ENCODE measurements at regions not wholly inside any gene's neighbourhood (a gene's known extent, or its start where the extent isn't known, plus 50 kb on each side); places are given as distances from the start of the nearest gene placed in this dataset.

DNA sequence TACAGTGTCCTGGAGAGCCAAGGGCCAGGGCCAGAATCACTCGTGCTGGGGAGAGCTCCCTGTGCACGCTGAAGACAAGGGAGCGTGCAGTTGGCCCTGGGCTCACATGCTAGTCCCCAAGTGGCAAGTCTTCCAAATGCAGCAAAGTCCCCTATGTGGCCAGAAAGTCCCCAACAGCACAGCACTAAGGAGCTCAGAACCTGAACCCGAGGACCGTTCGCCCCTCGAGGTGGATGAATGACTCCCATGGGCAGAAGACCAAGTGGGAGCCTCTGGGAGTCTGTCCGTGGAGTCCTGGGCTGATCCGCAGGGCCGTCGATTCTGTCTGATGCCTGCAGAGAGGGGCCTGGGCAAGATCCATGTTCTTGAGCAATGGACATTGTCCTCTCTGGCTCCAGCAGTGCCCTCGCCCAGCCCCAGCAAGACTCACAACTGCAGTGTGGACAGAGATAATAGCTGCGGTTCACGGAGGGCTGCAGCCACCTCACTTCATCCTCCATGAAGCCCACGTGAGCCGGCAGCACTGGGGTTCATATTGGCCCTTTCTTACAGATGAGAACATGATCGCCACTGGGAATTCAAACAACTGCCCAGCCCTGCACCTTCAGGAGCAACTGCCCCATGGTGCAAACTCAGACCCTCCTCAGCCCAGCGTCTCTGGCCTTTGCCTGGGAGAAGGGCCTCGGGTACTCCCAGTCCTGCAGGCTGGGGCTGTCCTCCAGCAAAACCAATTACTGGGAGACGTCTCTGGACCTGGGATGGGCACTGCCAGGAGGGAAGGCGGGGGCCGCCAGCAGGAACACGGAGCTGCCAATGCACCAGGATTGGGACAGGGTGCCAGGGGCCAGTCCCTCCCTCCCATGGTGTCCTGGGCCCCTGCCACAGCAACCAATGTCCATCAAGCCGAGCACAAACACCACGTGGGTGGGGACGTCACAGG, 243.7 kb downstream of the NPHP4 start:
- no peak for DNase-seq

DNA sequence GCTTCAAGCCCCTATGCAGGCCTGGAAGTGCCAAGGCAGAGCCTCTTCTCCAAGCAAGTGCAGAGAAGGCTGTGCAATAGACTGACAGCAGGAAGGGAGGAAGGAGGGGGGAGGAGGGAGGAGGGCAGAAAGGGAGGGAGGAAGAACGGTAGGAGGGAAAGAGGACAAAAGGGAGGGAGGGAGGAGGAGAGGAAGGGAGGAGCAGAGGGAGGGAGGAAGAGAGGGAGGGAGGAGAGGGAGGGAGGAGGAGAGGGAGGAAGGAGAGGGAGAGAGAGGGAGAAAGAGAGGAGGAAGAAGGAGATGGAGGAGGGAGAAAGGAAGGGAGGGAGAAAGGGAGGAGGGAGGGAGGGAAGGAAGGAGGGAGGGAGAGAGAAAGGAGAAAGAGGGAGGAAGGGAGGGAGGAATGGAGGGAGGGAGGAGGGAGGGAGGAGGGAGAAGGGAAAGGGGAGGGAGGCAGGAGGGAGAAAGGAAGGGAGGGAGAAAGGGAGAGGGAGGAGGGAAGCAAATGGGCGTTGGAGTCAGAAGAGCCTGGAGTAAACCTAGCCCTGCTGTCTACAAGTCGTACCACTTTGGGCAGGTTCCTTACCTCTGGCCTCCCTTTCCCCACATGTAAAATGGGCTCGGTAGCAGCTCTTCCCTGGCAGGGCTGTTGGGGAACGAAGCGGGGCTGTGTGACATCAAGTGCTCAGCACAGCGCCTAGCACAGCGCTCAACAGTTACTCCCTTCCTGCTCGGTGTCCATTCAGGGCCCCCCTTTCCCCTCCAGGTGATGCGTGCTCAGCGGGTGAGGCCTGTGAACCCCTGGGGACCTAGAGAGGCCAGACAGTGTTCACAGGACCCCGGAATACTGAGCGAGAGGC, 244.6 kb downstream of the NPHP4 start:
- DNase-seq: no peak

DNA sequence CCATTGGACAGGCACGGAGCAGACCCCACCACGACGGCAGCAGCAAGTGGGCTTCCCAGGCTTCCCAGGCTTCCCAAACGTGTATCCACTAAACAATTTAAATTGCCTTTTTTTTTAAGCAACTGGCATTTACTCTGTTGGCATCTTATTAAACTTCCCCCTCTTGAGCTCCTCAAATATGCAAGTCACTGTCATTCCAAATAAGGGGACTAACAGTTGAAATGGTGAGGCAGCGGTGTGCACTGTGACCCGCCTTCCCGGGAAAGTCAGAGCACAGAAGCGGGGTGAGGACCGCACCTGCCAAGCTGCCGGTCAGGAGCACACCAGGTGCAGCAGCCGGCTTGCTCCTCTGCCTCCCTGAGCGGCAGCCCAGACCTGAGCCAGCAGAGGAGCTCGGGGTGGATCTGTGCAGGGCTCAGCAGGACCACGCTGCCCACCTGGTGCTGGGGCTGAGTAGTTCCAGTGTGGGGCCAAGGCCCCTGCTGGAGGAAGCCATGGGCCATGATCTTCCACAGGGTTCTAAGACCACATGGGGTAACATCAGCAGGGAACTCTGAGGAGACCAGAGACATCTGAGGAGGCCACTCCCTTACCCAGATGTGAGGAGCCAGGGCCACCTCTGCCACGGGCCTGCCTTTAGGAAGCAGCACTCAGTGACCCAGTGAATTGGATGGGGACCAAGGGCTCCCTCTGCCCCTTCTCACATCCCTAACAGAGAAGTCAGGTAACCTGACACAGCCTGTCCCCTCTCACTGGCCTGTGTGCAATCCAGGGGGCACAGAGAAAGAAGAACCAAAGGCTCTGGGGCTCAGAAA, 245.4 kb downstream of the NPHP4 start:
- no peak for DNase-seq

DNA sequence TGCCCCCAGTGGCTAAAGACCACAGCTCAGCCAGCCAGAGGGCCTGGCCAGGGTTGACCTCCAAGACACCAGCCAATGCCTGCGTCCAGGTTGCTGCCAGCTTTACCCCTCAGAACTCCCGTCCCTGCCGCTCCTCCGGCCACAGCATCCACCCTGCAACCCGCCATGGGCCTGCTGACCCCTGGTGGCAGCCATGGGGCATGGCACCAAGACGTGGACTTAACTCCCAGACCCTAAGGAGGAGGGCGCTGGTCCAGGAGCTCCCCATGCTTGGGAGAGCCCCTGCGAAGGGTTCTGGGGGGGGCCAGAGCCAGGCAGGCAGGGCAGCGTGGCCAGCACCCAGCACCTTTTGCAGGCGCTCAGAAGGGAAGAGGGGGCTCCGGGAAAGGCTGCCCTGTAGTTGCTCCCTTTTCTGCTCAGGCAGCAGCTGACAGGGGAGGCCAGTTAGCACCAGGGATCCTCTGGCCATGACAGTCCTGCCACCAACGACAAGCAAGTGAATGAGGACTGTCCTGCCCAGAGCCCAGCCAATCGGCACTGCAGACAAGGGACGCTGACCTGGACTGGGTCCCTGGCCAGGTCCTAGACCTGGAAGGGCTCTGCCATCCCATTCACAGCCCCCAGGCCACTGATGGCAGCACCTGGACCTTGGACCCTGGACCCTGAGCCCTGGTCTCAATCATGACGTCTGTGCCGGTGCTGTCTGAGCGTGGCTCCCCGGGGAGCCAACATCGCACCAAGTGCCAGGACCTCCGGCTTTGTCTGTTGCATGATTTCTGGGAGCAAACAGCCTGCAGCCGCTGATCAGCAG, 246.2 kb downstream of the NPHP4 start:
- peak; percentile 75 for DNase-seq

DNA sequence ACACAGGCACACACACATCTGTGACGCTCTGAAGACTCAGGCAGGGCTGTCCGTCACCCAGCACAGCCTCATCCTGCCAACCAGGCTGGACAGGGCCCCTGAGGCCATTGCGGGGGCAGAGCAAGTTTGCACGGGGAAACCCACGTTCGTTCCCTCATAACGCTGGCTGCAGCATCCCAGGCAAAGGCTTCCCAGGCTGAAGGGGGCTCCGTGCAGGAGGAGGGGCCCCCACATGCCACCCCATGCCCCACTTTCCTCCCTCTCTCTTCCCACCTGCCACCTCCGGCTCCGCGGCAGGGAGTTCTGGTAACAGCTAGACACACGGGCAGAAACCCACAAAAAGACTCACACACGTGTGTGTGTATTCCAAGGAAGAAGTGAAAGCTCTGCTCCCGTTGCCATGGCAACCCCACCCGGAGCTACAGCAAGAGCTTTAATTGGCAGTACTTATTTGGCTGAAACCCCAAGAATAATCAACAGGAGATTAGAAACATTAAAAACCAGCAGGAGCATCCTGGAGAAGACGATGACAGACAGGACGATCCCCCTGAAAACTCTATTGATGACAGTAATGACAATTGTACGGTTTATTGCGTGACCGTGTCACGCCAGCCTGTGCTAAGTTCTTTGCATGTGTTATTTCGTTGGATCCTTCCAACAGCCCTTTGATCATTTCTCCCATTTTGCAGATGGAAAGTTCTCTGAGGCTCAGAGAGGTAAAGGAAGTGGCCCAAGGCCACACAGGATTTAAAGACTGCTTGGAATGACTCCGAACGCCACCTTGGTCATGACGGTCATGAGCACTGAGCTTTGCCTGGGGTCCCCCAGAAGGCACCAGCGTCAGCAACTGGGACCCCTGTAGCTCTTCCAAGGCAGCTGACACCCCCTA, 247.1 kb downstream of the NPHP4 start:
- DNase-seq: no peak

DNA sequence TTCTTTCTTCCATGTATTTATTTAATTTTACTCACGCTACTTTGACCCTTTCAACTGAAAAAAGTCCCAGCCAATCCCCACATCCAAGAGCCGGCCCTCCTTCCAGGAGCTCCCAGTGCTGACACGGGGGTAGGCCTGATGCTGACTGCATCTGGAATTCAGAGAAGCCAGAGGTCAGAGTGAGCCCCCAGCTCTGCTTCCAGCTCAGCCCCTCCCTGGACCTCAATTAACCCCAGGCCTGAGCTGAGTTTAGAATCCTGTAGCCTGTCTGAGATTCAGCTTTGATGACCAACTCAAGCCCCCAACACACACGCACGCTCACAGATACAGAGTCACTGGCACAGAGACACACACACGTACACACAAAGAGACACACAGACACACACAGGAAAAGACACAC, 247.9 kb downstream of the NPHP4 start:
- DNase-seq: no peak

DNA sequence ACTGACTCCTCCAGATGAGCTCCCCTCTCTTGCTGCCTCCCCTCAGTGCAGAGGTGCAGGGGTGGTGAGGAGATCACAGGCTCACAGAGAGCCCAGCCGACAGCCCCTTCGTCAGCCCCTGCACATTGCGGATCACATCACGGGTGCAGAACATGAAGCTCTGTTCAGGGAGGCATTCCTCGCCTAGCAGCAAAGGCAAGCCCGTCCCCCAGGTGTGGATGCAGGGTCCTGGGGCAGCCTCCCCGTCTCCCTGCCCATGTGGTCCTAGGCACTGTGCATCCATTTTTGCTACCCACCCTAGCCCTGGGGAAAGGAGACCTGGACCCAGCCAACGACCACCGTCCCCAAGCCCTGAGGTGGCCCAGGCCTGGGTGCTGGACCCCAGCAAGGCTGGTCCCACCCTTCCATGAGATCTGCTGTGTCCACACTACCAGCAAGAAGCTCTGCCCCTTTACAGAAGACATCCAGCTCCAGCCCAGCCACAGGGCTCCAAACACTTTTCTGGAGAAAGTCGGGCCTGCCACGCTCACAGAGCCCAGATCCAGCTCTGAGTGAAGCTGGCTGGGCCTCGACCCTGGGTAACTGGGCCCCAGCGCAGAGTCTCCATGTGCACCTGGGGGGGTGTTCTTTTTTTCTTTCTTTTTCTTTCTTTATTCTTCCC, 248.7 kb downstream of the NPHP4 start:
- DNase-seq: no peak

DNA sequence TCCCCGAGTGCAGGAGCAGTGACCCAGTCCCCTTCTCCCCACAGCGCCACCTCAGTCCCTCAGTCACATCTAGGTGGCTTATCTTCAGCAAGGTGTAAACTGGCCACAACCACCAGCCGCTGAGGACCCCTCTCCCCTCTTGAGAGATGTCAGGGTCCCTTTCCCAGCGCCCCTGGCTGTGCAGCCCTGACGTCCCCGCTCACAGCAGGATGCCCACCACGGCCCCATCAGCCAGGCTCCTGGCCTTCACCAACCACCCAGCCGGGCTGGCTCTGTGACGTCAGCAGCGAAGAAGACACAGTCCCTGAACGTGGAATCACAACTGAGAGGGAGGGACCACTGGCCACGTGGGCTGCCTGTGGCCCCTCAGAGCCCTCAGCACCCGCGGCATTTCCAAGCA, 249.4 kb downstream of the NPHP4 start:
- DNase-seq: no peak

DNA sequence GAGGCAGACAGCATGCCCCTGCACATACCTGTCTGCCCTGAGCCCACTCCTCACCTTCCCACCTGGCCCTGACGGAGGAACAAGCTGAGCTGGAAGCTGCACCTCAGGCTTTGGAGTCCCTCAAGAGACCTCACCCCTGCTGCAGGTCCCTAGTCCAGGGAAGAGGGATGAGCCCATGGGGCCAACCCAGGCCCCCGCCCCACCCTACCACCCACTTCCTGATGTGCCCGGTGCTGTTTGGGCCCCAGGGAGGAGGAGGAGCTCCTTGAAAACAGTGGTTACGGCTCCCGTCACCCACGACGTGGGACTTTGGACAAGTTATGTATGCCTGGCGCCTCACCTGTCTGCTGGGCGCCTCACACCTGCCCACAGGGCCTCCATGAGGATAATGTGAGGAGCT, 250.2 kb downstream of the NPHP4 start:
- no peak for DNase-seq

DNA sequence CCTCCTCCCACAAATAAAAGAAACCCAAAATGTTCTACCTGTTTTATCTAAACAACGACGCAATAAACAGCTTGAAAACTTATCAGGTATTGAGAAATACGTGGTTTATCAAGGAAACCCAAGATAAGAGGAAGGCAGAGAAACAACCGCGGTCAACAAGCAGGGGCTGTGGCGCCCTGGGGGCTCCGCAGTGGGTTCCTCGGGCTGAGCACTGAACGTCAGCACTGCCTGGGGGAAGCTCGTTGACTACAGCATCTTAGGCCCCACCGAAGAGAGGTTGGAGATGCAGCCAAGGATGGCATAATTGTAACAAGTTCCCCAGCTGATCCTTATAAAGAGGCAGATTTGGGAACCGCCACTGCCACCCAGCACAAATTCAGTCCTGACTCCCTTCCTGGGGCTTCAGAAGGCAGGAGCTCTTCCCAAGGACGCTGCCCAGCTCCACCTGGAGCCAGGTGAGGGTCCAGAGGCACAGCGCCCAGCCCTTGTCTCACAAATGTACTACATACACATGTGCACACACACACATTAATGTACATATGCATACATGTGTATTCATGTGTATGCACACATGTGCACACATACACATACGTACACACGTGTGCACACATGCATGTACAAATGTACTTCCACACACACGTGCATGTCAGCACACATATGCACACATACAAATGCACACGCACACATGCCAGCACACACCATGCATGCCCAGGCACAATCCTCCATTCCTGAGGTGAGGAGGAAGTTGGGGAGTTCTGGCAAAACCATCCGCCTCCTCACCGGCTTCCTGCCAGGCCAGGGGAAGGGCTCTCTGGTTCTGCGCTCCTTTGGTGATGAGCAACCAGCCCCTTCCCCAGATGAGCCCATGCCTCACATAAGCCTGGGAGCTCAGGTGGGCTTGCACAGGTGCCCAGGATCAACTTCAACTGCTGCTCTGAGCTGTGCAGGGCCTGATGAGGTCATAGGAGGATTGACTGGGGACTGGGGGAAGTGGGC, 251.1 kb downstream of the NPHP4 start:
- DNase-seq: no peak

DNA sequence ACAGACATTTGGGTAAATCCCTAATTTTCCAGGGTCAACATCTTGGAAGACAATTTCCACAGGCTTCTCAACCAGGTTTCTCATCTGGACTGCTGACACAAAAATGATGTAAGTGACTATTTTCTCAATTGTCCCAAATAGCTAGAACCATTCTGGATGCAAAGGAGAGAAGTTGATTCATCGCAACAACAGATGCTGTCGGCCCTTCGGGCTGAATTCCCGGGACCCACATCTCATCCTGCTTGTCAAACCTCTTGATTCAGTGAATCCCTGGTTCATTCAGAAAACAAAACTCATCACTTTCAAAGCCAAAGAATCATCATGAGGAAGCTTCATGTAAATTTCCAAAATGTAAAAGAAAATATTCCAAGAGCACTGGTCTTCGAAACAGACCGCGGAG, 251.8 kb downstream of the NPHP4 start:
- no peak for DNase-seq

DNA sequence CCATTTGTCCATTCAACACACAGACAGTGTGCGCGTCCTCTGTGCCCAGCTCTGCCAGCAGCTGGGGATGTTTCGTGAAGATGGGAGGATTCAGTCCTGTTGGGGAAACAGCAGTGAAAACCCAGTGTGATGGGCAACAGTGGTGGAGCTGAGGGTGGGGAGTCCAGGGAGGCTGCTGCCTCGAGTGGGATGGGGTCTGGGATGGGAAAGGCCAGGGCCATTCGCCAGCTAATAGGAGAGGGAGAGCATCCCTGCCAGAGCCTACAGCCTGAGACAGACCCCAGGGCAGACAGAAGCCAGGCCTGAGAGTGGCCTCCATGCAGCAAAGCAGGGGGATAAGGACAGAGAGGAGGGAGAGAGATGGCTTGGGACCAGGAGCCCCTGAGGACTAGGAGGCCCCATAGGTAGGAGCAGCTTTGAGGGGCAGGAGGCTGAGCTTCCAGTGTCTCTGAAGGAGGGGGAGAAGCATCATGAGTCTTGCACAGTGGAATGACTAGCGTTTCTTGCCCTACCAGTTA, 252.6 kb downstream of the NPHP4 start:
- DNase-seq: no peak

DNA sequence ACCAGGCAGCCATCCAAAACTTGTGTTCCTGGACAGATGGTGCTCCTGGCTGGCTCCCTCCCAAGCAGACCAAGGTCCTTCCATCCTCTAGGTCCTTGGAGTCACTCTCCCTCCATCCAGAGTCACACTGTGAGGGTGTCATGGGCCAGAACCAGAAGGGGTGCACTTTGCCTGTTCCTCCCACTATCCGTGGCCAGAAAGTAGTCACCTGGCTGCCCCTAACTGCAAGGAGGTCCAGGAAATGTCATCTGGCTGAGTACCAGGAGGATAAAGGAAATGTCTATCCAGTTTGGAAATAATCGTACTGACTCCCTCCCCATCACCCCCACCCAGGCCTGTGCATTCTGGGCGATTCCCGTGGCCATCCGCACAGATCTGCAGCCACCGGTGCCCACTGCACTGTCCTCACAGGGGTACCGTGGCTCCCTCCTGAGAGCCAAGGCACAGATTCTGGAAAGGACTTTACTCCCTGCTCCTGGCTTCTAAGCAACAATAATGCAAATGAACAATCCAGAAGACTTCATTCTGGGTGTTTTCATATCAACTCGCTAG, 253.2 kb downstream of the NPHP4 start:
- DNase-seq: no peak

DNA sequence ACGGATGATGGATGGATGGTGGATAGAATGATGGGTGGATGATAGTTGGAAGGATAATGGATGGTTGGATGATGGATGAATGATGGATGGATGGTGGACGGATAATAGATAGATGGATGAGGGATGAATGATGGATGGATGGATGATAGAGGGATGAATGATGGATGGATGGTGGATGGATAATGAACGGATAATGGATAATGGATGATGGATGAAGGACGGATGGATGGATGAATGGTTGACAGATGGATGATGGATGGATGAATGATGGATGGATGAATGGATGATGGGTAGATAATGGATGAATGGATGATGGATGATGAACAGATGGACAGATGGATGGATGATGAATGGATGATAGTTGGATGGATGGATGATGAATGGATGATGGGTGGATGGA, 255.1 kb downstream of the NPHP4 start:
- DNase-seq: no peak

DNA sequence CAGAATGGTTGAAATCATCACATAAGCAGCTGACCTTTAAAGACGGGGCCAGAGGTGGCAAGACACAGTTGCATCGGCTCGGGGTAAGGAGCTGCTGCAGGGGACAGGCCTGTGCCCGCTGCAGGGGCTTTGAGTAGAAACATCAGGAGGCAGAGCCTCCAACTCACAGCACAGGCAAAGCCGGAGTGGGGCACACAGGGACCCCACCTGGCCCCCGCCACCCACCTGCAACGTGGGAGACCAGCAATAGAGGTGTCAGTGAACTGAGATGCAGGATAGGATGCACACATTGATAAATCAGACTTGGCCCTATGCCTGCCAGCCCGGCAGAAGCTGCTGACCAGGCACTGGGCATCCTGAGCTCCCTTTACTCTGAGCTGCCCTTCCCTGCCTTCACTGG, 257.2 kb downstream of the NPHP4 start:
- no peak for DNase-seq

DNA sequence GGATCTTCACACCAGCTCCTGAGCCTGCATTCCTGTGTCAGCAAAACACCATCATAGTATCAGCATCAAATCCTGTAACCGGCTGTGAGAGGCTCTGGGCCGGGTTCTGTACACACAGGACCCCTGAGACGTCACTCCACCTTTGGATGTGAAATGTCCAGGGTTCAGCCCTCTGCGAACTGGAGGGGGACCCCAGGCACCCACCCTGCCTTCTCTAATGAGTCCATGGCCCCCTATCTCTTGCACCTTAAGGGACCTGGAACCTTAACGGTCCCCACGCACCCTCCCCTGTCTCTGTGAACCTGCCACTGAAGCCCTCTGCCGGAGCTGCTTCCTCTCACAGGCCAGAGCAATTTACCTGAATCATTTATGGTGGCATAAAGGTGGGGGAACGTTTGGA, 257.8 kb downstream of the NPHP4 start:
- no peak for DNase-seq

DNA sequence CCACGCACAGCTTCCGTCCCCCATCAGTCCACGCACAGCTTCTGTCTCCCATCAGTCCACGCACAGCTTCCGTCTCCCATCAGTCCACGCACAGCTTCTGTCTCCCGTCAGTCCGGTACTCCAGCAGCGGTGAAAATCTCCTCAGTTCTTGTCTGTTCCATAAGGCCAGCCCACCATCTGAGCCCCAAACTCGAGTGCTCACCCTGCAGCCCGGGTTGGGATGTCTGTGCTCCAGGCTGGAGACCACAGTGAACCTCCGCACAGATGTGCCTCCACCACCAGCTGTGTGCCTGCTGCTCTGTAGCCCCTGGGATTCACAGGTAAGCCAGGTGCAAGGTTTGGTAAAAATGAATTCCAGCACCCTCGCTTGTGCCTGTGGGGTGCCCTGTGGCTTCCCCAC, 258.6 kb downstream of the NPHP4 start:
- no peak for DNase-seq

DNA sequence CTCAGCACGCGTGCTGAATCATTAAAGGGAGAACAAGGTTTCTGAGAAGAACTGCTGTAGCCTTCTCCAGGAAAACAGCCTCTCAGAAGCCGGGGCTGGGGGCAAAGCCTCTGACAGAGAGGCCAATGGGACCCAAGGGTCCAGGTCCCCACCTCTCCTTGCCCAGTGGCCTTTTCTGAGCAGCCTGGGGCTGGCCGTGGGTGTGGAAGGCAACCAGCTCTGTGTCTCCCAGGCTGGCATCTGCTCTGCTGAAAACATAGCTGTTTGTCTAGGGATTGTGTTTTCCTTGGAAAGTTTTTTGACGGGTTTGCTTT, 261.2 kb downstream of the NPHP4 start:
- DNase-seq: no peak

All from stimulated activated CD8-positive, alpha-beta memory T cell treated with anti-CD3 and anti-CD28 coated beads, Interleukin-4, amount 100 ng/mL, for 48 hours (primary cell).